CD4-positive, alpha-beta T cell treated with Interleukin-6 for 4 hours (primary cell): ENCODE measurements at regions not wholly inside any gene's neighbourhood (a gene's known extent, or its start where the extent isn't known, plus 50 kb on each side); places are given as distances from the start of the nearest gene placed in this dataset.

Source experiments
- DNase-seq: peaks from one replicate; pipeline ENCODE4 v3.0.0-alpha.2; 2020; ENCODE audit warnings: mixed read lengths

- DNase-seq = no peak
Observed at GRCh38 chr2:238726670-238727584, 121.0 kb upstream of the TWIST2 start.

- no peak for DNase-seq
Observed at GRCh38 chr2:238727585-238728329, 120.1 kb upstream of the TWIST2 start.

- DNase-seq = no peak
Observed at GRCh38 chr2:238728330-238729260, 119.3 kb upstream of the TWIST2 start.

- DNase-seq = no peak
Observed at GRCh38 chr2:238729261-238729935, 118.5 kb upstream of the TWIST2 start.

GRCh38 chr2:238730001-238730669 is 117.8 kb upstream of the TWIST2 start:
- DNase-seq = no peak

GRCh38 chr2:238730881-238731280 is 117.0 kb upstream of the TWIST2 start:
- no peak for DNase-seq

GRCh38 chr2:238731961-238732360 is 115.9 kb upstream of the TWIST2 start:
- no peak for DNase-seq

GRCh38 chr2:238738917-238739316 is 109.0 kb upstream of the TWIST2 start:
- no peak for DNase-seq

- no peak for DNase-seq
Observed at GRCh38 chr2:238739668-238740067, 108.2 kb upstream of the TWIST2 start.

GRCh38 chr2:238741277-238741676 is 106.6 kb upstream of the TWIST2 start:
- no peak for DNase-seq

GRCh38 chr2:238742066-238742465 is 105.8 kb upstream of the TWIST2 start:
- no peak for DNase-seq

GRCh38 chr2:238742664-238743063 is 105.2 kb upstream of the TWIST2 start:
- no peak for DNase-seq

- DNase-seq = no peak
Observed at GRCh38 chr2:238743243-238744065, 104.4 kb upstream of the TWIST2 start.

- no peak for DNase-seq
Observed at GRCh38 chr2:238744951-238745350, 102.9 kb upstream of the TWIST2 start.

- DNase-seq = no peak
Observed at GRCh38 chr2:238745997-238746396, 101.9 kb upstream of the TWIST2 start.

- no peak for DNase-seq
Observed at GRCh38 chr2:238747114-238747513, 100.8 kb upstream of the TWIST2 start.

- no peak for DNase-seq
Observed at GRCh38 chr2:238747557-238747956, 100.3 kb upstream of the TWIST2 start.

GRCh38 chr2:238750212-238750904 is 97.5 kb upstream of the TWIST2 start:
- DNase-seq = no peak

- no peak for DNase-seq
Observed at GRCh38 chr2:238754259-238754658, 93.6 kb upstream of the TWIST2 start.

GRCh38 chr2:238761868-238762267 is 86.0 kb upstream of the TWIST2 start:
- DNase-seq = no peak
